Astrocyte of the cerebellum (primary cell): ENCODE measurements at regions not wholly inside any gene's neighbourhood (a gene's known extent, or its start where the extent isn't known, plus 50 kb on each side); places are given as distances from the start of the nearest gene placed in this dataset.

Experiments
- DNase-seq: peaks from one replicate; pipeline ENCODE4 v3.0.0-alpha.2; 2011; ENCODE audit warnings: low read depth
- H3K4me3 ChIP-seq: 2 replicates; pipeline ENCODE4 v1.5.1; 2011; ENCODE audit warnings: mild to moderate bottlenecking, low read depth, low read length, moderate library complexity
- in situ Hi-C: cut with HindIII; loops from 2 replicates; pipeline ENCODE4 v1.10.0; 2017; ENCODE audit warnings: low sequenced_read_pairs
- TF ChIP-seq, protein P1 (sequence below): IDR thresholded peaks from 2 replicates; pipeline ENCODE4 v1.5.1; 2012; ENCODE audit warnings: low read length, low read depth, moderate library complexity, mild to moderate bottlenecking; ENCODE audit errors: missing control alignments

DNA sequence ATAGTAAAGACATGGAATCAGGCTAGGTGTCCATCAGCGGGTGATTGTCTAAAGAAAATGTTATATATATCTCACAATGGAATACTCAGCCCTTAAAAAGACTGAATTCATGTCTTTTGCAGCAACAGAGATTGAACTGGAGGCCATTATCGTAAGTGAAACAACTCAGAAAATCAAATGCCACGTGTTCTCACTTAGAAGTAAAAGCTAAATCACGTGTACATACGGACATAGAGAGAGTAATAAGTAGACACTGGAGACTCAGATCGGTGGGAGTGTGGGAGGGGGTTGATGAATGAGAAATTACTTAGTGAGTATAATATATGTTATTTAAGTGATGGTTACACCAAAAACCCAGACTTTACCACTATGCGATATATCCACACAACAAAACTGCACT, 266.3 kb upstream of the PPFIA2 start:
- H3K4me3 ChIP-seq = no peak overlapping the region
- in situ Hi-C loops = no loop called here
- DNase-seq = no peak
- TF ChIP-seq, protein P1, sequence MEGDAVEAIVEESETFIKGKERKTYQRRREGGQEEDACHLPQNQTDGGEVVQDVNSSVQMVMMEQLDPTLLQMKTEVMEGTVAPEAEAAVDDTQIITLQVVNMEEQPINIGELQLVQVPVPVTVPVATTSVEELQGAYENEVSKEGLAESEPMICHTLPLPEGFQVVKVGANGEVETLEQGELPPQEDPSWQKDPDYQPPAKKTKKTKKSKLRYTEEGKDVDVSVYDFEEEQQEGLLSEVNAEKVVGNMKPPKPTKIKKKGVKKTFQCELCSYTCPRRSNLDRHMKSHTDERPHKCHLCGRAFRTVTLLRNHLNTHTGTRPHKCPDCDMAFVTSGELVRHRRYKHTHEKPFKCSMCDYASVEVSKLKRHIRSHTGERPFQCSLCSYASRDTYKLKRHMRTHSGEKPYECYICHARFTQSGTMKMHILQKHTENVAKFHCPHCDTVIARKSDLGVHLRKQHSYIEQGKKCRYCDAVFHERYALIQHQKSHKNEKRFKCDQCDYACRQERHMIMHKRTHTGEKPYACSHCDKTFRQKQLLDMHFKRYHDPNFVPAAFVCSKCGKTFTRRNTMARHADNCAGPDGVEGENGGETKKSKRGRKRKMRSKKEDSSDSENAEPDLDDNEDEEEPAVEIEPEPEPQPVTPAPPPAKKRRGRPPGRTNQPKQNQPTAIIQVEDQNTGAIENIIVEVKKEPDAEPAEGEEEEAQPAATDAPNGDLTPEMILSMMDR = no peak

DNA sequence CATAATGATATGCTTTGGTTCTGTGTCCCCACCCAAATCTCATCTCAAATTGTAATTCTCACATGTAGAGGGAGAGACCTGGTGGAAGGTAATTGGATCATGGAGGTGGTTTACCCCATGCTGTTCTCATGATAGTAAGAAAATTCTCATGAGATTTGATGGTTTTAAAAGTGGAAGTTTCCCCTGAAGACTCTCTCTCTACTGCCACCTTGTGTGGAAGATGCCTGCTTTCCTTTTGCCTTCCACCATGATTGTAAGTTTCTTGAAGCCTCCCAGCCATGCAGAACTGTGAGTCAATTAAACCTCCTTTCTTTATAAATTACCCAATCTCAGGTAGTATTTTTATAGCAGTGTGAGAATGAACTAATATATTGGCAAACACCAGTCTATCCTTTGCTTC, 260.4 kb upstream of the PPFIA2 start:
- no peak overlapping the region for H3K4me3 ChIP-seq
- TF ChIP-seq, protein P1 = no peak
- in situ Hi-C loops = no loop called here
- DNase-seq = no peak

DNA sequence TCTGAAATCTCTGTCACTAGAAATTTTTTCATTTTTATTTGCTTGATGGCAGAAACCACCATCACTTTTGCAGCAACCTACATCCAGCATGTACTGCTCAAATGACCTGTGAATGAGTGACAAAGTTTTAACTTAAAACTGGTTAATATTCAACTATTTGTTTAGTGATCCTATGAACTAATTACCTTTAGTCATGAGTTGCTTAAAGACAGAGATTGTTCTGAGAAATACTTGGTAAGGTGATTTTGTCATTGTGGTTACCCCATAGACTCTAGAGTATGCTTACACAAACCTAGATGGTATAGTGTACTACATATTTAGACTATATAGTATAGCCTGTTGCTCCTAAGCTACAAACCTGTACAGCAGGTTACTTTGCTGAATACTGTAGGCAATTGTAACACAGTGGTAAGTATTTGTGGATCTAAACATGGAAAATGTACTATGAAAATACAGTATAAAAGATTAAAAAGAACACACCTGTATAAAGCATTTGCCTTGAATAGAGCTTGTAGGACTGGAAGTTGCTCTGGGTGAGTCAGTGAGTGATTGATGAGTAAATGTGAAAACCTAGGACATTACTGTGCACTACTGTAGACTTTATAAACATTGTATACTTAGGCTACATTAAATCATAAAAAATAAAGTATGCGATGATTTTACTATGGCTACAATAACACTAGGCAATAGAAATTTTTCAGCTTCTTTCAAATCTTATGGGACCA, 256.6 kb upstream of the PPFIA2 start:
- in situ Hi-C loops = no loop called here
- TF ChIP-seq, protein P1 = no peak
- DNase-seq = no peak
- H3K4me3 ChIP-seq = no peak overlapping the region

DNA sequence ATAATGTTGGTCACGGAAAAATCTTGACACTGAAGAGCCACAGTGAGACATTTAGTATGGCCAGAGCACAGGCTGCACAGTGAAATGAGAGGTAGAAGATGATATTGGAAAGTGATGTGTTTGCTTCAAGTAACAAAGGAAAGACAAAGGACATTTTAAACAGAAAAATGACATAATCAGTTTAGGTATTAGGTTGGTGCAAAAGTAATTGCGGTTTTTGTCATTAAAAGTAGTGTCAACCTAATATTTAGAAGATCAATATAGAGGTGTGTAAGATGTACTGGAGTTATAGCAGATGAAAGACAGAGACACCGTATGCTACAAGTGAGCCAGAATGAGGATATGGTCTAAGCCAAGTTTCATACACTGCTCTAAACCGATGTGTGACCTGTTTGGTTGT, 253.0 kb upstream of the PPFIA2 start:
- TF ChIP-seq, protein P1 = no peak
- in situ Hi-C loops = no loop called here
- no peak for DNase-seq
- no peak overlapping the region for H3K4me3 ChIP-seq

DNA sequence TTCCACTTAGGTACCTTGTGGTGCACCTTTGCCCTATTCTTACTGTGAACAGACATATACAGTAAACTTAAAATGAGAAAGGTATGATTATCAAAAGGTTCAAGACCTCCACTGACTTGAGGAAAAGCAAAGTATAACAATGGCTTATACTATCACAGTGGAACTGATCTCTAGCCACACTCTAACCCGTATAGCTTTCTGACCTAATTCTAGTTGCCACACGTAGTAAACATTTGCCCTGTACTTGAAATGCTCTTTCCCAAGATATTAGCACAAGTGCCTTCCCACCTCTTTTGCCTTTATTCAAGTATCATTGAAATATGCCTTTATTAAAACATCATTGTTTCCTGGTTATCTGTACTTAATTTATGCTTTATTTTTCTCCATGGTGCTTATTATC, 250.4 kb upstream of the PPFIA2 start:
- no peak overlapping the region for H3K4me3 ChIP-seq
- no peak for DNase-seq
- TF ChIP-seq, protein P1 = no peak
- in situ Hi-C loops = no loop called here

DNA sequence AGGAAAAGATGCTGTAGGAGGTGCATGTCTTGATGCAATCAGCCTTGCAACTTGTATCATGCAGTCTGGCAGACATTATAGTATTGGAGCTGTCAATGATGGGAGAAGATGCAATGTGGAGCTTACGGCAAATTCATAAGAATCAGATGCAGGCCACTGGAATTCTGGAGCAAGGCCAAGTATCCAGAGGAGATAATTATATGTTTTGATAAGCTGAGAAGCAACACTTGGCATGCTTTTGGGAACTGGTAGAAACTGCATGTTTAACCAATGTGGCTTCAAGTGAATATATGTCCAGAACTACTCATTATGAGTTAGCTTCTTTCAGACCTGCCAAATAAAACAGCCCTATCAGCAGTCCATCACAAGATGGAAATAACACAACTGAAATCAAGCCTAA, 249.1 kb upstream of the PPFIA2 start:
- H3K4me3 ChIP-seq = no peak overlapping the region
- DNase-seq = no peak
- TF ChIP-seq, protein P1 = no peak
- in situ Hi-C loops = no loop called here
